Peyer's patch (tissue), 4 donors: ENCODE measurements at regions not wholly inside any gene's neighbourhood (a gene's known extent, or its start where the extent isn't known, plus 50 kb on each side); places are given as distances from the start of the nearest gene placed in this dataset.

Source experiments
- POLR2A ChIP-seq, 2 donors: fragments of 450-650 bp; IDR thresholded peaks; one replicate each; pipeline ENCODE4 v1.5.1; 2017; ENCODE audit warnings: antibody characterized with exemption in 2 of 2, mild to moderate bottlenecking in 2 of 2, moderate library complexity in 2 of 2
- TF ChIP-seq, protein P1 (sequence below), 6 experiments: fragments of 450-650 bp in 4 of 6; fragments of 200-600 bp in 2 of 6; sonication (generic) in 1 of 6; IDR thresholded peaks; one replicate each; pipeline ENCODE4 v1.5.1; 2017 to 2019; ENCODE audit warnings: antibody characterized with exemption in 6 of 6, mild to moderate bottlenecking in 3 of 6, moderate library complexity in 1 of 6

DNA sequence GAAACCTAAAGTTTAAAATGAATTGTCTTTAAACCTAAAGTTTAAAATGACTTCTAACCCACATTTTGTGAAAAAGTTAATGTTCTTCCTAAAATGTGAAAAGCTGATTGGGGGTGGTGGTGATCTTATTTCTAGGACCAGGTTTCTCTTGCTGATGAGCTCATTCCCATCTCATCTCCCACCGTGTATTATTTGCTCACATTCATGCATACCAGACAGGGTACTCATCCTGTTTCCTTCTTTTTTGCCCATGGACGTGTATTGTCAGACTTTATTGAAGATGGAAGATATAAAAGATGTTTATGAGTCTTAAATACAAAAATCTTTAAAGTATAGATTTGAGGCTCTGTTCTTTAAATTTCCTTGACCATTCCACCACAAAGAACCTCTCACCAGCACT lies 70.1 kb upstream of the MPHOSPH6 start:
- TF ChIP-seq, protein P1, sequence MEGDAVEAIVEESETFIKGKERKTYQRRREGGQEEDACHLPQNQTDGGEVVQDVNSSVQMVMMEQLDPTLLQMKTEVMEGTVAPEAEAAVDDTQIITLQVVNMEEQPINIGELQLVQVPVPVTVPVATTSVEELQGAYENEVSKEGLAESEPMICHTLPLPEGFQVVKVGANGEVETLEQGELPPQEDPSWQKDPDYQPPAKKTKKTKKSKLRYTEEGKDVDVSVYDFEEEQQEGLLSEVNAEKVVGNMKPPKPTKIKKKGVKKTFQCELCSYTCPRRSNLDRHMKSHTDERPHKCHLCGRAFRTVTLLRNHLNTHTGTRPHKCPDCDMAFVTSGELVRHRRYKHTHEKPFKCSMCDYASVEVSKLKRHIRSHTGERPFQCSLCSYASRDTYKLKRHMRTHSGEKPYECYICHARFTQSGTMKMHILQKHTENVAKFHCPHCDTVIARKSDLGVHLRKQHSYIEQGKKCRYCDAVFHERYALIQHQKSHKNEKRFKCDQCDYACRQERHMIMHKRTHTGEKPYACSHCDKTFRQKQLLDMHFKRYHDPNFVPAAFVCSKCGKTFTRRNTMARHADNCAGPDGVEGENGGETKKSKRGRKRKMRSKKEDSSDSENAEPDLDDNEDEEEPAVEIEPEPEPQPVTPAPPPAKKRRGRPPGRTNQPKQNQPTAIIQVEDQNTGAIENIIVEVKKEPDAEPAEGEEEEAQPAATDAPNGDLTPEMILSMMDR (IDR thresholded peaks at IDR 0.05): no peak
- TF ChIP-seq POLR2A (IDR thresholded peaks at IDR 0.05): no peak
